ENCODE measurements at regions not wholly inside any gene's neighbourhood (a gene's known extent, or its start where the extent isn't known, plus 50 kb on each side); places are given as distances from the start of the nearest gene placed in this dataset.

GRCh38 chr12:119274636-119275065 is 59.9 kb upstream of the CCDC60 start:
- Histone ChIP-seq H4K20me1 (ENCODE audit: control insufficient read depth, insufficient read depth, insufficient read length) (no peaks in the 10 kb centered on the region), H3K4me2 (ENCODE audit: insufficient read depth, insufficient read length, low read length) (no peak overlapping the region), H2AK5ac (ENCODE audit: insufficient read length, low read length) (no peak overlapping the region), H3K4me1 (ENCODE audit: insufficient read depth, low read length) (peaks cover 5% of the 10 kb centered on the region; the same call in 1 of the 2 replicates), H3K79me2 (ENCODE audit: insufficient read depth, low read length) (no peaks in the 10 kb centered on the region), H2AFZ (ENCODE audit: low read length) (no peak overlapping the region), H3K9me3 (ENCODE audit: control insufficient read depth, low read depth, low read length) (no peaks in the 10 kb centered on the region), H3K23me2 (ENCODE audit: insufficient read length, low read depth, low read length, poor library complexity, severe bottlenecking) (no peaks in the 10 kb centered on the region), H3K23ac (ENCODE audit: insufficient read length, low read depth, low read length) (no peak overlapping the region), H4K91ac (ENCODE audit: insufficient read length, low read depth, low read length) (no peak overlapping the region), H2BK15ac (ENCODE audit: low read depth, low read length) (no peak overlapping the region), H3T11ph (ENCODE audit: low read length) (no peak overlapping the region), H2BK20ac (ENCODE audit: low read depth, low read length, poor library complexity, severe bottlenecking) (no peak overlapping the region), H3K14ac (ENCODE audit: insufficient read depth, low read length) (no peak overlapping the region), H3K79me1 (ENCODE audit: insufficient read depth, low read depth, low read length, poor library complexity, severe bottlenecking) (no peaks in the 10 kb centered on the region), H3K9ac (ENCODE audit: extremely low read depth, insufficient read length, low read length) (no peak overlapping the region), H4K8ac (replicated peaks; ENCODE audit: insufficient read length, low read depth, low read length) (no peak overlapping the region), H3K18ac (ENCODE audit: insufficient read length, low read depth, low read length) (no peak overlapping the region), H2BK5ac (ENCODE audit: insufficient read length, low read length) (no peak overlapping the region), H3K56ac (ENCODE audit: insufficient read length, low read depth, low read length) (no peak overlapping the region), H2BK120ac (ENCODE audit: low read depth, low read length, poor library complexity, severe bottlenecking) (no peak overlapping the region), H2BK12ac (ENCODE audit: insufficient read length, low read depth, low read length) (no peak overlapping the region), H3K27ac (ENCODE audit: insufficient read length, low read depth, low read length) (no peak overlapping the region), H3K27me3 (ENCODE audit: insufficient read depth, low read length) (no peaks in the 10 kb centered on the region), H3K4ac (ENCODE audit: low read depth, low read length) (no peak overlapping the region), H4K5ac (ENCODE audit: insufficient read length, low read depth, low read length) (no peak overlapping the region)
- peaks cover 32 to 33% of the 10 kb centered on the region in 2 experiments for H3K4me1 Mint-ChIP-seq
- H3K27me3 Mint-ChIP-seq (ENCODE audit: low read depth): 0 out of 2 replicates have a peak, but pooled peaks cover 2% of the 10 kb centered on the region
- peaks cover 6 to 18% of the 10 kb centered on the region in 2 experiments; a peak in 4 of 5 replicates for H3K9me3 Mint-ChIP-seq
- no CpG with 5 or more reads among the region's 9 CpGs for WGBS (ENCODE audit: extremely low coverage, insufficient read length, low lambda C conversion rate)
- H3K4me3 Mint-ChIP-seq: no peak overlapping the region; a peak in 1 of 5 replicates
- no peak overlapping the region for H3K27ac Mint-ChIP-seq
- peaks cover 5 to 14% (median 6%) of the 10 kb centered on the region in 3 experiments; a peak in 3 of 7 replicates for H3K36me3 Mint-ChIP-seq (ENCODE audit: insufficient read depth in 1 of 3, low read depth in 3 of 3)
- TF ChIP-seq CTCF (conservative IDR thresholded peaks at IDR 0.05): peak; percentile 51
- DNase-seq: peak; percentile 56

Data from H9 (cell line).